GM12874 (cell line): ENCODE measurements at regions not wholly inside any gene's neighbourhood (a gene's known extent, or its start where the extent isn't known, plus 50 kb on each side); places are given as distances from the start of the nearest gene placed in this dataset.

Experiments
- CTCF ChIP-seq: IDR thresholded peaks from 2 replicates; pipeline ENCODE4 v1.5.1; 2011; ENCODE audit warnings: low read depth, mild to moderate bottlenecking, control low read depth, low read length, moderate library complexity; ENCODE audit not compliant: insufficient read depth

- no peak for TF ChIP-seq CTCF
These were observed 261.3 kb upstream of the RASGEF1B start for GRCh38 chr4:81732980-81733379.

GRCh38 chr4:81724925-81725329 lies 253.2 kb upstream of the RASGEF1B start:
- TF ChIP-seq CTCF, result no peak

- no peak for TF ChIP-seq CTCF
These were observed 252.3 kb upstream of the RASGEF1B start for GRCh38 chr4:81723927-81724587.

- no peak for TF ChIP-seq CTCF
These were observed 251.5 kb upstream of the RASGEF1B start for GRCh38 chr4:81723019-81723884.

- TF ChIP-seq CTCF, result no peak
These were observed 250.7 kb upstream of the RASGEF1B start for GRCh38 chr4:81722290-81722851.

GRCh38 chr4:81715757-81716156 lies 244.1 kb upstream of the RASGEF1B start:
- TF ChIP-seq CTCF, result no peak

GRCh38 chr4:81714291-81714690 lies 242.6 kb upstream of the RASGEF1B start:
- TF ChIP-seq CTCF, result no peak
